GM18519 (cell line): ENCODE measurements at regions not wholly inside any gene's neighbourhood (a gene's known extent, or its start where the extent isn't known, plus 50 kb on each side); places are given as distances from the start of the nearest gene placed in this dataset.
"Not testable (repeated sequence)": the region's sequence is repeated elsewhere in the genome, so short reads cannot be mapped to it uniquely, and the experiment has no call there.

Source experiments
- ATAC-seq: cut with Tn5 transposase; IDR thresholded peaks from one replicate; pipeline ENCODE4 v1.9.1; 2021; ENCODE audit warnings: mild to moderate bottlenecking, moderate library complexity; ENCODE audit not compliant: unreplicated experiment, low FRiP score

- ATAC-seq, result no peak
These were observed 57.8 kb upstream of the TPP2 start for GRCh38 chr13:102538938-102539337.

- ATAC-seq, result no peak
These were observed 59.9 kb upstream of the TPP2 start for GRCh38 chr13:102536695-102537485.

GRCh38 chr13:102536196-102536595 is 60.6 kb upstream of the TPP2 start:
- no peak for ATAC-seq

GRCh38 chr13:102530751-102531150 is 66.0 kb upstream of the TPP2 start:
- no peak for ATAC-seq

GRCh38 chr13:102522251-102522650 is 74.5 kb upstream of the TPP2 start:
- not testable (repeated sequence) for ATAC-seq

- ATAC-seq, result no peak
These were observed 78.8 kb upstream of the TPP2 start for GRCh38 chr13:102517959-102518358.

GRCh38 chr13:102510072-102510471 is 86.7 kb upstream of the TPP2 start:
- peak; percentile 49 for ATAC-seq

- no peak for ATAC-seq
These were observed 88.4 kb upstream of the TPP2 start for GRCh38 chr13:102508411-102508810.

GRCh38 chr13:102504002-102504401 is 92.8 kb upstream of the TPP2 start:
- no peak for ATAC-seq

GRCh38 chr13:102495663-102496062 is 93.8 kb upstream of the FGF14 start:
- ATAC-seq, result no peak

GRCh38 chr13:102487330-102487729 is 85.5 kb upstream of the FGF14 start:
- no peak for ATAC-seq

- no peak for ATAC-seq
These were observed 82.5 kb upstream of the FGF14 start for GRCh38 chr13:102484329-102484728.

- no peak for ATAC-seq
These were observed 70.8 kb upstream of the FGF14 start for GRCh38 chr13:102472650-102473049.

- no peak for ATAC-seq
These were observed 68.6 kb upstream of the FGF14 start for GRCh38 chr13:102470283-102470917.

GRCh38 chr13:102466610-102467190 is 64.9 kb upstream of the FGF14 start:
- no peak for ATAC-seq

GRCh38 chr13:102462570-102462969 is 60.7 kb upstream of the FGF14 start:
- no peak for ATAC-seq

GRCh38 chr13:102461302-102461701 is 59.5 kb upstream of the FGF14 start:
- no peak for ATAC-seq

GRCh38 chr13:102460806-102461205 is 59.0 kb upstream of the FGF14 start:
- no peak for ATAC-seq

- no peak for ATAC-seq
These were observed 51.0 kb upstream of the FGF14 start for GRCh38 chr13:102452836-102453235.
